Neural cell (in vitro differentiated cells): ENCODE measurements at regions not wholly inside any gene's neighbourhood (a gene's known extent, or its start where the extent isn't known, plus 50 kb on each side); places are given as distances from the start of the nearest gene placed in this dataset.

ENCODE experiments used
- CTCF ChIP-seq: fragments of 450-650 bp; IDR thresholded peaks from 2 replicates; pipeline ENCODE4 v1.5.1; 2014; ENCODE audit warnings: antibody characterized with exemption, mild to moderate bottlenecking, moderate library complexity; ENCODE audit not compliant: poor library complexity, severe bottlenecking
- EZH2 ChIP-seq: fragments of 200-600, 300-800 bp; shearing (Covaris generic), sonication (generic); IDR thresholded peaks from 2 replicates; pipeline ENCODE4 v1.6.1; 2014; ENCODE audit warnings: antibody characterized with exemption, low read length, borderline replicate concordance, mild to moderate bottlenecking; ENCODE audit not compliant: insufficient read depth, poor library complexity, severe bottlenecking
- POLR2AphosphoS5 ChIP-seq: IDR thresholded peaks from 2 replicates; pipeline ENCODE4 v1.6.1; 2012
- SMC3 ChIP-seq: fragments of 450-650 bp; conservative IDR thresholded peaks from 2 replicates; pipeline ENCODE4 v1.6.1; 2014; ENCODE audit warnings: antibody characterized with exemption, mild to moderate bottlenecking, moderate library complexity; ENCODE audit not compliant: poor library complexity

GRCh38 chr2:60612033-60612432 is 58.6 kb upstream of the BCL11A start:
- TF ChIP-seq CTCF (no peak), POLR2AphosphoS5 (no peak), EZH2 (no peak), SMC3 (no peak)
